ENCODE measurements at regions not wholly inside any gene's neighbourhood (a gene's known extent, or its start where the extent isn't known, plus 50 kb on each side); places are given as distances from the start of the nearest gene placed in this dataset.
"Not testable (repeated sequence)": the region's sequence is repeated elsewhere in the genome, so short reads cannot be mapped to it uniquely, and the experiment has no call there.

DNA sequence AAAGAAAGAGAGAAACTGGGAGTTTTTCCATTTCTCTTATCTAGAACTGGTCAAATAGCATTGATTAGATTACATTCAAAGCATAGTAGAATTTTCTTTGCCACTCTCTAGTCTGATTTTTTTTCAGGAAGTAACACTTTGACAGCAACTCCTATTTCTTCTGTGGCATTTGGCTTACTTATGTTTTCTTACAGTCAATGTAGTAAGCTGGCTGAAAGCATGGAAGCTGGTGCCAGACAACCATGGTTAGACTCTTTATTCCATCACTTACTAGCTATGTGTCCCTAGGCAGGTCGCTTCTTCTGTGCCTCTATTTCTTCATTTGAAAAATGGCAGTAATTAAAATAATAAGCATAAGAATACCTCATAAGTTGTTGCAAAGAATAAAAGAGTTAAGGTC lies 54.2 kb upstream of the OPRM1 start:
- no peaks in the 10 kb centered on the region for H3K4me1 Mint-ChIP-seq (ENCODE audit: low read depth)
- no peak overlapping the region for H3K27ac Mint-ChIP-seq
- H3K36me3 Mint-ChIP-seq (ENCODE audit: insufficient read depth in 2 of 2): no peaks in the 10 kb centered on the region
- H3K4me3 Mint-ChIP-seq: no peak overlapping the region
- DNase-seq (no peak), ATAC-seq (replicated peaks in 1 of 2) (no peak)
- H3K27me3 Mint-ChIP-seq (ENCODE audit: low read depth): peaks cover 6% of the 10 kb centered on the region
- H3K9me3 Mint-ChIP-seq: no peaks in the 10 kb centered on the region

- H3K9me3 Mint-ChIP-seq: no peaks in the 10 kb centered on the region
- H3K4me1 Mint-ChIP-seq (ENCODE audit: low read depth): no peaks in the 10 kb centered on the region
- ATAC-seq (replicated peaks in 1 of 2) (no peak), DNase-seq (no peak)
- peaks cover 6% of the 10 kb centered on the region for H3K27me3 Mint-ChIP-seq (ENCODE audit: low read depth)
- H3K4me3 Mint-ChIP-seq: no peak overlapping the region
- H3K27ac Mint-ChIP-seq: no peak overlapping the region
- H3K36me3 Mint-ChIP-seq (ENCODE audit: insufficient read depth in 2 of 2): no peaks in the 10 kb centered on the region
Measured at GRCh38 chr6:153980171-153980570, 58.9 kb upstream of the OPRM1 start.

- DNase-seq; H3K27me3 Mint-ChIP-seq (ENCODE audit: low read depth); ATAC-seq (replicated peaks in 1 of 2); H3K4me1 Mint-ChIP-seq (ENCODE audit: low read depth); H3K36me3 Mint-ChIP-seq (ENCODE audit: insufficient read depth in 2 of 2); H3K27ac Mint-ChIP-seq; H3K9me3 Mint-ChIP-seq; H3K4me3 Mint-ChIP-seq: not testable (repeated sequence)
Measured at GRCh38 chr6:153978911-153979548, 60.0 kb upstream of the OPRM1 start.

GRCh38 chr6:153976921-153977693 lies 61.9 kb upstream of the OPRM1 start:
- no peaks in the 10 kb centered on the region for H3K9me3 Mint-ChIP-seq
- H3K4me3 Mint-ChIP-seq: no peak overlapping the region
- ATAC-seq (replicated peaks in 1 of 2): no peak
- no peaks in the 10 kb centered on the region for H3K36me3 Mint-ChIP-seq (ENCODE audit: insufficient read depth in 2 of 2)
- H3K27me3 Mint-ChIP-seq (ENCODE audit: low read depth): peaks cover 3% of the 10 kb centered on the region
- no peak for DNase-seq
- no peaks in the 10 kb centered on the region for H3K4me1 Mint-ChIP-seq (ENCODE audit: low read depth)
- no peak overlapping the region for H3K27ac Mint-ChIP-seq

GRCh38 chr6:153966001-153966400 lies 73.0 kb upstream of the OPRM1 start:
- no peaks in the 10 kb centered on the region for H3K9me3 Mint-ChIP-seq
- ATAC-seq (replicated peaks in 1 of 2) (no peak), DNase-seq (no peak)
- no peak overlapping the region for H3K27ac Mint-ChIP-seq
- no peaks in the 10 kb centered on the region for H3K36me3 Mint-ChIP-seq (ENCODE audit: insufficient read depth in 2 of 2)
- H3K4me3 Mint-ChIP-seq: no peak overlapping the region
- H3K4me1 Mint-ChIP-seq (ENCODE audit: low read depth): peaks cover 8% of the 10 kb centered on the region
- H3K27me3 Mint-ChIP-seq (ENCODE audit: low read depth): no peaks in the 10 kb centered on the region

GRCh38 chr6:153963352-153963751 lies 75.7 kb upstream of the OPRM1 start:
- no peak overlapping the region for H3K27ac Mint-ChIP-seq
- H3K27me3 Mint-ChIP-seq (ENCODE audit: low read depth): no peaks in the 10 kb centered on the region
- no peaks in the 10 kb centered on the region for H3K36me3 Mint-ChIP-seq (ENCODE audit: insufficient read depth in 2 of 2)
- H3K4me1 Mint-ChIP-seq (ENCODE audit: low read depth): peaks cover 8% of the 10 kb centered on the region
- H3K4me3 Mint-ChIP-seq: no peak overlapping the region
- ATAC-seq (replicated peaks in 1 of 2) (no peak), DNase-seq (no peak)
- no peaks in the 10 kb centered on the region for H3K9me3 Mint-ChIP-seq

GRCh38 chr6:153962555-153962954 lies 76.5 kb upstream of the OPRM1 start:
- Mint-ChIP-seq H3K9me3 (no peaks in the 10 kb centered on the region), H3K4me3 (no peak overlapping the region)

DNA sequence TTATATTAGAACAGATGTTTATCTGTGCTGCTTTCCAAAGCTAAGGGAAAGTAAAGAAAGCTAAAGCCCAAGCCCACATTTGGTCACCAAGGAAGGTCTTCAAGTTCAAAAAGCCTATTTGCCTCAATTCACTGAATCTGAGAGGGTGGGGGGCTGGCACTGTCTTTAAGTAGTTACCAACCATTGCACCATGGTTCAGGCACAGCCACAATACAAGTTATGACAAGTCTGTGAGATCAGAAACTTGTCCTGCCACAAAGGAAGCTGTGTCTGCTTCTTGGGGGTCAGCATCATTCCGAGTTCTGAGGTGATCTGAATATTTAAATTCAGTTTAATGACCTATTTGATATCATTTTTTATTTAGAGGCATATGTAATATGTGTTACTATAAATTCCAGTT lies 78.3 kb upstream of the OPRM1 start:
- no peak for ATAC-seq (replicated peaks in 1 of 2)
- H3K9me3 Mint-ChIP-seq: no peaks in the 10 kb centered on the region

More at GRCh38 chr6:153962555-153962954, 76.5 kb upstream of the OPRM1 start:
- Mint-ChIP-seq H3K27ac (no peak overlapping the region), H3K4me1 (ENCODE audit: low read depth) (peaks cover 8% of the 10 kb centered on the region), H3K36me3 (ENCODE audit: insufficient read depth in 2 of 2) (no peaks in the 10 kb centered on the region), H3K27me3 (ENCODE audit: low read depth) (no peaks in the 10 kb centered on the region)
- DNase-seq: no peak
- ATAC-seq (replicated peaks in 1 of 2): no peak

GRCh38 chr6:153960281-153960680 lies 78.8 kb upstream of the OPRM1 start:
- DNase-seq: no peak
- H3K27me3 Mint-ChIP-seq (ENCODE audit: low read depth): no peaks in the 10 kb centered on the region
- ATAC-seq (replicated peaks in 1 of 2): no peak

More for the DNA sequence above, 78.3 kb upstream of the OPRM1 start:
- no peak overlapping the region for H3K4me3 Mint-ChIP-seq
- peaks cover 4% of the 10 kb centered on the region for H3K4me1 Mint-ChIP-seq (ENCODE audit: low read depth)
- DNase-seq: no peak
- no peaks in the 10 kb centered on the region for H3K27me3 Mint-ChIP-seq (ENCODE audit: low read depth)
- H3K36me3 Mint-ChIP-seq (ENCODE audit: insufficient read depth in 2 of 2): no peaks in the 10 kb centered on the region
- no peak overlapping the region for H3K27ac Mint-ChIP-seq

DNA sequence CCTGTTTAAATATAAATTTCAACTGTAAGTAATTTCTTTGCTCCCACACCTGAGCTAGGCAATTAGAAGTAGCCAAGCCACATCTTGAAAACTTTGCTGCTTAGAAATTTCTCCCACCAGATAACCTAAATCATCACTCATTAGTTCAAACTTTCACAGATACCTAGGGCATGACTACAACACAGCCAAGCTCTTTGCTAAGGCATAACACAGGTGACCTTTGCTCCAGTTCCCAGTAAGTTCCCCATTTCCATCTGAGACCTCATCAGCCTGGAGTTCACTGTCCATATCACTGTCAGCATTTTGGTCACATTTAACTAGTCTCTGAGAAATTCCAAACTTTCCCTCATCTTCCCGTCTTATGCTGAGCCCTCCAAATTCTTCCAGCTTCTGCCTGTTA lies 79.8 kb upstream of the OPRM1 start:
- Mint-ChIP-seq H3K27ac (no peak overlapping the region), H3K4me1 (ENCODE audit: low read depth) (no peaks in the 10 kb centered on the region), H3K27me3 (ENCODE audit: low read depth) (no peaks in the 10 kb centered on the region), H3K9me3 (no peaks in the 10 kb centered on the region), H3K4me3 (no peak overlapping the region), H3K36me3 (ENCODE audit: insufficient read depth in 2 of 2) (no peaks in the 10 kb centered on the region)
- DNase-seq (no peak), ATAC-seq (replicated peaks in 1 of 2) (no peak)

More at GRCh38 chr6:153960281-153960680, 78.8 kb upstream of the OPRM1 start:
- Mint-ChIP-seq H3K27ac (no peak overlapping the region), H3K4me3 (no peak overlapping the region), H3K36me3 (ENCODE audit: insufficient read depth in 2 of 2) (no peaks in the 10 kb centered on the region), H3K4me1 (ENCODE audit: low read depth) (no peaks in the 10 kb centered on the region), H3K9me3 (no peaks in the 10 kb centered on the region)

DNA sequence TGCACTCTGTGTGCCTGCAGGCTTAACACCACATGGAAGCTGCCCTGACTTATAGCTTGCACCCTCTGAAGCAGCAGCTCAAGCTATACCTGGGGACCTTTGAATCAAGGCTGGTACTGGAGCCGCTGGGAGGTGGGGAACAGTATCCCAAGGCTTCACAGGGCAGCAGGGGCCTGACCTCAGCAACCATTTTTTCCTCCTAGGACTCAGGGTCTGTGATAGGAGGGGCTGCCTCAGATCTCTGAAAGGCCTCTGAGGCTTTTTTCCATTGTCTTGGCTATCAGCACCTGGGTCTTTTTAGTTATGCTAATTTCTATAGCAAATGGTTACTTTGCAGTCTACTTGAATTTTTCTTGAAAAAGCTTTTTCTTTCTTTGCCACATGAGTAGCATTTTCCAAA lies 80.2 kb upstream of the OPRM1 start:
- H3K4me3 Mint-ChIP-seq: no peak overlapping the region
- DNase-seq: no peak
- no peaks in the 10 kb centered on the region for H3K27me3 Mint-ChIP-seq (ENCODE audit: low read depth)
- H3K27ac Mint-ChIP-seq: no peak overlapping the region
- H3K36me3 Mint-ChIP-seq (ENCODE audit: insufficient read depth in 2 of 2): no peaks in the 10 kb centered on the region
- no peaks in the 10 kb centered on the region for H3K9me3 Mint-ChIP-seq
- no peak for ATAC-seq (replicated peaks in 1 of 2)
- no peaks in the 10 kb centered on the region for H3K4me1 Mint-ChIP-seq (ENCODE audit: low read depth)

GRCh38 chr6:153957394-153957793 lies 81.6 kb upstream of the OPRM1 start:
- no peak for ATAC-seq (replicated peaks in 1 of 2)
- H3K4me3 Mint-ChIP-seq: no peak overlapping the region
- H3K27me3 Mint-ChIP-seq (ENCODE audit: low read depth): no peaks in the 10 kb centered on the region
- no peak overlapping the region for H3K27ac Mint-ChIP-seq
- H3K36me3 Mint-ChIP-seq (ENCODE audit: insufficient read depth in 2 of 2): no peaks in the 10 kb centered on the region
- H3K4me1 Mint-ChIP-seq (ENCODE audit: low read depth): no peaks in the 10 kb centered on the region
- no peak for DNase-seq
- no peaks in the 10 kb centered on the region for H3K9me3 Mint-ChIP-seq

DNA sequence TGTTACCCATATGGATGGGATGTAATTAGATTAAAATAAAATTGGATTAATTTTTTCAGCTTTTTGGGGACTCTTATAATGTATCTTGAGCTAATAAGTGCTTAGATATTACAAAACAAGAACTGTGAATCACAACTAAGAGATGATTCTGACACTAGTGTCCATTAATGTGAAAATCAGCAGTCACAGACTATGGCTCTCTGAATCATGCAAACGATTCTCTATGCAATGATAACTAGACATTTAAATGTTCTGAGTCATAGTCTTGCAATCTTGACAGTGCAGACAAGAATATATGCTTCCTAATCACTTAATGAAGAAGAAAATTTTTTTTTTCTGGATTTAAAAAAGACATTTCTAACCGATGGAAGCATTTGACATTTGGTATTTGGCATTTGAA lies 82.2 kb upstream of the OPRM1 start:
- DNase-seq: no peak
- Mint-ChIP-seq H3K27me3 (ENCODE audit: low read depth) (no peaks in the 10 kb centered on the region), H3K4me1 (ENCODE audit: low read depth) (no peaks in the 10 kb centered on the region), H3K4me3 (no peak overlapping the region), H3K9me3 (no peaks in the 10 kb centered on the region), H3K36me3 (ENCODE audit: insufficient read depth in 2 of 2) (no peaks in the 10 kb centered on the region), H3K27ac (no peak overlapping the region)
- no peak for ATAC-seq (replicated peaks in 1 of 2)

DNA sequence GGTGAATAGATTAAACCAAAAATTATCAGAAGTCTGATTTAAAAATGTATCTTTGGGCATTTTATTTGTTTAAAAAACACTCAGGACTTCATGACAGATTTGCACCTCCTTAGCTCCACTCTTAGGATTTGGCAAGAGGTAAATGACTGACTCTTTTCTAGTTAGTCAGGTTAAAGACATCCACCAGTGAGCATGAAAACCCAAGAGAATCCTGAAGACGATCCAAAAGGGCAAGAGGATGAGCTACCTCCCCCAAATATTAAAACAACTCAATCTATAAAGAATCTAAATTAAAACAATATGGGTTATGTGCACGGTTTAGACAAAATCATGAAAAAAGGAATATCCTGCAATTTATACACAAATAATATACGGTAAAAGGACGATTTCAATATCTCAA lies 89.4 kb upstream of the OPRM1 start:
- Mint-ChIP-seq H3K36me3 (ENCODE audit: insufficient read depth in 2 of 2) (no peaks in the 10 kb centered on the region), H3K27ac (no peak overlapping the region), H3K4me1 (ENCODE audit: low read depth) (no peaks in the 10 kb centered on the region), H3K9me3 (no peaks in the 10 kb centered on the region), H3K4me3 (no peak overlapping the region), H3K27me3 (ENCODE audit: low read depth) (no peaks in the 10 kb centered on the region)
- ATAC-seq (replicated peaks in 1 of 2): no peak
- DNase-seq: no peak

Measured in activated T-cell treated with anti-CD3 and anti-CD28 coated beads, Interleukin-2, amount 50 U/mL, for 72 hours (primary cell).